GM18505 (cell line): ENCODE measurements at regions not wholly inside any gene's neighbourhood (a gene's known extent, or its start where the extent isn't known, plus 50 kb on each side); places are given as distances from the start of the nearest gene placed in this dataset.
"Not testable (repeated sequence)": the region's sequence is repeated elsewhere in the genome, so short reads cannot be mapped to it uniquely, and the experiment has no call there.

Experiments
- ATAC-seq: cut with Tn5 transposase; IDR thresholded peaks from one replicate; pipeline ENCODE4 v1.9.1; 2021; ENCODE audit not compliant: unreplicated experiment
- POLR2A ChIP-seq: IDR thresholded peaks from 4 replicates; pipeline ENCODE4 v1.6.1; 2011; ENCODE audit warnings: borderline replicate concordance; ENCODE audit not compliant: insufficient read depth, insufficient read length; ENCODE audit errors: extremely low read depth

DNA sequence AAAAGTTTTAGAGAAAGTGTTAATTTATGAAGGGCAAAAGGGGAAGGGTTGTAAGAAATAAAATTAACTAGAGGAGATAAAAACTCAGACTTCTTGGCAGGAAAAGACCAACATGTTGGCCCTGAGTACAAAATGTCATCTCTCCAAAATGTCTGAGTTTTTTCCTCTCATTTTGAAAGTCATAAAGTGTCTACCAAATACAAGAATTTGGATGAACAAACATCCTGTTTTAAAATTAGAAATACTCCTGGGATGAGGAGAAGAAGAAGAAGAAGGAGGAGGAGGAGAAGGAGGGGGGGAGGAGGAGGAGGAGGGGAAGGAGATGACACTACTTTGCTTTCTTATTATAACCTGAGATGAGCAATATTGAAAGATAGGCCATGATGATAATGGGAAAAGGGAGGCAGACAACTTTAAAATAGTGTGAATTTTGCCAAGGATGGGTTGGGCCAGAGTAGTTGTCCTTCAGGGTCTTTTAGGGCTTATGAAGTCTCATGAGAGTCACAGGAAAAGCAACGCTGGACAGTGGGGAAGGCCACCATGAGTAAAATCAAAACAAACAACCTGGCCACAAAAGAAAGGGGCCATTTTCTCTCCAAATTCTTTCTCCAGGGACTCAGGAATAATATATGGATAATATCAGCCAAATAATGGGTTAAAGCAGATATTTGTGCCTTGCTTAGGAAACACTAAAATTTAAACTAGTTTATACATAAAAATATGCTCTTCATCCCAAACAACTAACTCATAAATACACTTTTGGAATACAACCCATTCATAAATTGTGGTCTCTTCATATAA, 632.9 kb downstream of the EPHA3 start:
- ATAC-seq, result no peak
- no peak for TF ChIP-seq POLR2A

DNA sequence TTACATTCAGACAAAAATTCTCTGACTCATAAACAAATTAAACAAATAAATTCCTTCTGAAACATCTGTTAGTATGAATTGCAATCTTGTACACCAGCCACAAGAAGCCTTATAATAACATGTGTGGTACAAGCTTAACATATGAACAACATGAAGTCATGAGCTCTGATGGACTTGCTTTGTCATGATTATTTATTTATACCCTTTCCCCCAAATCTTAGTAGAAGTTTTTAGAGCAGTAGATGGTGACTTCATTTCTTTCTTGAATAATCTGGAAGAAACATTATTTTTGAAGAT, 633.4 kb downstream of the EPHA3 start:
- TF ChIP-seq POLR2A, result no peak
- no peak for ATAC-seq

DNA sequence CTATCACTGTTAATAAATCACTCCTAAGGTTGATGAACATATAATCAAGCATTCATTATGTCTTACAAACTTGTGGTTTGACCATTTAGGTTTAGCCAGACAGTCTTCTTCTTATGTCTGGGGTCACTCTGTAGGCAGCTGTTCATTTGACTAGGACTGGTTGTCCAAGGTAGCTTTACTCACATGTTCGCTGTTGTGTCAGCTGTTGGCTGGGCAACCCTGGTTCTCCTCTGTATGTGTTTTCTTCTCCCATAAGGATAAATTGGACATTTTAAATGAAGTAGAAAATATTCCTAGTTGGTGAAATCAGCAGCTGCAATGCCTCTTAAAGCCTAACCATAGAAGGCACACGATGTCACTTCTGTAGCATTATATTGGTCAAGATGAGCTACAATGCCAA, 635.1 kb downstream of the EPHA3 start:
- TF ChIP-seq POLR2A, result no peak
- ATAC-seq, result no peak

- not testable (repeated sequence) for ATAC-seq
These were observed 640.3 kb downstream of the EPHA3 start for GRCh38 chr3:89747541-89748278.

DNA sequence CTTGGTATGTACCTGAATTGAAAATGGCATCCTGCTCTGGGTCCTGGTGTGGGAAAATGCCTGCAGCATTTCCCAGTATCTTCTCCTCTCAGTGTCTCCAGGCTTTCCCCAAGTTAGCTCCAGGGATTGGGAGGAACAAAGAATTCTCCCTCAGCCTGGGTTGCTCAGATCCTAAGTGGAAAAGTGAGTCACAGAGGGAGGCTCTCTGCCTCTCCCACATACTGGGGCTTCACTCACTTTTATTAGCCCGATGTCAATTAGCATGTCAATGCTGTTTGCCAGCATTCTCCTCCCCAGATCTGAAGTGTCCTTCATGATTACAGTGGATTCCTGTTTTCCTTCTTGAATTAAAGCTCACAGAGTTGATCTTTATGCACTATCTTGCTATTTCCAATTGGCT, 655.0 kb downstream of the EPHA3 start:
- no peak for ATAC-seq
- no peak for TF ChIP-seq POLR2A

- no peak for TF ChIP-seq POLR2A
- no peak for ATAC-seq
These were observed 676.0 kb downstream of the EPHA3 start for GRCh38 chr3:89783341-89783927.

DNA sequence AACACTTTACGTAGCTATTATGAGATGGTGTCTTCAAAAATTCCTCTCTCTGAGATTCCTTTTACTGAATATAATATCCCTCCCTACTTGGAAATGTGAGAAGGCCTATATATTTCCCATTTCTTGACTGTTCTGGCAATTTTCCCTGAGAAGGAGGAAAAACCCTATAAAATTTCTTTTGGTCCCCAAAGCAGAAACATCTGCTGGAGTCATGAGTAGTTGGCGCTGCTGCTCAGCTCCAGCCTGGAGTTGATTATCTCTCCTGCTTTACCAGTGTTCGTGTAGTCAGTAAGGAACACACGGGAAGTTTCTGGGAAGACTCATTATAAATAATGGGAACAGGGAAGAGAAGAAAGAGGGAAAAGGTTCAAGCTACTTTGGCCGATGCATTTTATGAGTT, 680.1 kb downstream of the EPHA3 start:
- no peak for TF ChIP-seq POLR2A
- ATAC-seq, result no peak

GRCh38 chr3:89787979-89788378, 680.6 kb downstream of the EPHA3 start:
- no peak for TF ChIP-seq POLR2A
- no peak for ATAC-seq

GRCh38 chr3:89795506-89795905, 688.1 kb downstream of the EPHA3 start:
- TF ChIP-seq POLR2A, result no peak
- no peak for ATAC-seq

GRCh38 chr3:89802881-89803280, 695.5 kb downstream of the EPHA3 start:
- TF ChIP-seq POLR2A, result no peak
- no peak for ATAC-seq

DNA sequence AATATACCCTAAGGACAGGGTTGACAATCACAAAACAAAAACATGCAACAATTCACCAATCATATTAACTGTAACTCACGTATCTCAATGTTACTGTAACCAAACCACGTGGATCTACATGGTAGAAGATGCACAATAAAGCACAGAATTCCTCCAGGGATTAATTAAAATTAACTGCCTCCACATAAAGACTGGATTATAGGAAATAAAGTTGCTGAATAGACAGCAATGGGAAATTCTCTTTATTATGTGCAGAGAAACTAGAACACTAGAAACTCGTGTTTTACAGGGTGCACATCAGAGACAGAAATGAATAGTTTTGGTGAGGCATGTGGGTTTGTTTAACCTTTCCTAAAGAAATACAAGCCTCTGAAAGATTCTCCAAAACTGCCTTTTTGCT, 696.3 kb downstream of the EPHA3 start:
- no peak for TF ChIP-seq POLR2A
- no peak for ATAC-seq

DNA sequence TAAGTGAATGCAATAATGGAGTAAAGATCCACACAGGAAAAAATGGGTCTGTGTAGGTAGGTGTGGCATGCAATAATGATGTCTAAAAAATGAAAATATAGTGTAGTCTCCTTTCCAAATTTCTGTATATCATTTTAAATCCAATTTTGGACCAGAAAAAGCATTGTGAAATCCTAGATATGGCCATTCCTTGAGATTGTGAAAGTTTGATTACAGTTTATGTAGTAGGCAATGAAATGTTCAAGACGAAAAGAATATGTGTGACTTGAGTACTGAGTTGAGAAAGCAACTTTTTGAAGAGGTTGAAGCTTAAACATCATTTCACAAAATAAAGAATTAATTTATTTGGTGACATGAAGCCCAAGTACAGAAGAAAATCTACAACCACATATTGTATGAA, 698.7 kb downstream of the EPHA3 start:
- TF ChIP-seq POLR2A, result no peak
- no peak for ATAC-seq

DNA sequence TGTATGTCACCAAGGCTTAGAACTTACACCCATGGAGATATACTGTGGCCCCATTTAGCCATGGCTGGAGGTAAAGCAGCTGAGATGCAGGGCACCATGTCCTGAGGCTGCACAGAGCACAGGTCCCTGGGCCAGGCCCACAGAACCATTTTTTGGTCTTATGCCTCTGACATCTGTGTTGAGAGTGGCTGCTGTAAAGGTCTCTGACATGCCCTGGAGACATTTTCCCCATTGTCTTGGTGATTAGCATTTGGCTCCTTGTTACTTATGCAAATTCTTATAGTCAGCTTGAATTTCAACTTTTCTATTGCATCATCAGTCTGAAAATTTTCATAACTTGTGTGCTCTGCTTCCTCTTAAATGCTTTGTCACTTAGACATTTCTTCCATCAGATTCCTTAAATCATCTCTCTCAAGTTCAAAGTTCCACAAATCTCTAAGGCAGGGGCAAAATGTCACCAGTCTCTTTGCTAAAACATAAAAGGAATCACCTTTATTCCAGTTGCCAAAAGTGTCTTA, 701.3 kb downstream of the EPHA3 start:
- ATAC-seq, result no peak
- no peak for TF ChIP-seq POLR2A

DNA sequence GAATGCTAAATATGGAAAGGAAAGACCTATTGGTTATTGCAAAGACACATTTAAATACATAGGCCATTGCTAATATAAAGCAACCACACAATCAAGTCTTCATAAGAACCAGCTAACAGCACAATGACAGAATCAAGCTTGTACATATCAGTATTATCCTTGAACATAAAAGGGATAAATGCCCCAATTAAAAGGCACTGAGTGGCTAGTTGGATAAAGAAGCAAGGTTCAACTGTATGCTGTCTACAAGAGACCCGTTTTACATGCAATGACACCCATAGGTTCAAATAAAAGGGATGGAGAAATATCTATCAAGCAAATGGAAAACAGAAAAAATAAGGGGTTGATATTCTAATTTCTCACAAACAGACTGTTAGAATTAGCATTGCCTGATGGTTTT, 706.1 kb downstream of the EPHA3 start:
- no peak for TF ChIP-seq POLR2A
- ATAC-seq, result no peak
